A549 (cell line): ENCODE measurements at regions not wholly inside any gene's neighbourhood (a gene's known extent, or its start where the extent isn't known, plus 50 kb on each side); places are given as distances from the start of the nearest gene placed in this dataset.

Experiments
- ATAC-seq, 2 experiments: fragments of 200-7000 bp in 1 of 2; fragments of >200 bp in 1 of 2; cut with Nextera tagmentation in 1 of 2; cut with Tn5 transposase in 1 of 2; 3 replicates each; pipeline versions ENCODE4 v1.8.0 to v1.9.1; 2018 to 2020; ENCODE audit warnings: mild to moderate bottlenecking in 1 of 2, moderate library complexity in 1 of 2
- CTCF ChIA-PET: fragments of 300-600 bp; sonication (Branson Sonifier 250); formaldehyde crosslinking; extraction: SDS; loops from one replicate; lab custom pipeline; 2021; ENCODE audit warnings: antibody characterized with exemption, inconsistent platforms; lab: Yijun Ruan, JAX
- POLR2A ChIA-PET: fragments of 350-600 bp; formaldehyde crosslinking; extraction: SDS; loops from one replicate; lab custom pipeline; 2021; ENCODE audit warnings: antibody characterized with exemption, inconsistent platforms; lab: Yijun Ruan, JAX
- DNase-seq, 2 experiments: peaks; one replicate each; pipeline versions ENCODE4 v3.0.0 to v3.0.0-alpha.2; 2011 to 2016; ENCODE audit warnings: low read depth in 1 of 2, low spot score in 1 of 2
- FAIRE-seq: peaks from 2 replicates; lab custom pipeline; 2011; peaks lifted over from hg19 to GRCh38; lab: Jason Lieb, UNC
- H3K27ac ChIP-seq, 2 experiments: fragments of >200 bp; sonication (Bioruptor Twin); formaldehyde crosslinking; 3 replicates each; pipeline ENCODE4 v1.5.1; 2016 to 2017
- H3K4me1 ChIP-seq: fragments of >200 bp; sonication (Bioruptor Twin); formaldehyde crosslinking; 3 replicates; pipeline ENCODE4 v1.6.1; 2016
- H3K4me2 ChIP-seq: fragments of >200 bp; sonication (Bioruptor Twin); formaldehyde crosslinking; 3 replicates; pipeline ENCODE4 v1.6.1; 2016
- H3K4me3 ChIP-seq: fragments of >200 bp; sonication (Bioruptor Twin); formaldehyde crosslinking; 3 replicates; pipeline ENCODE4 v1.5.1; 2016
- H3K9me3 ChIP-seq: fragments of >200 bp; sonication (Bioruptor Twin); formaldehyde crosslinking; 3 replicates; pipeline ENCODE4 v1.6.1; 2016
- BHLHE40 ChIP-seq: IDR thresholded peaks from 2 replicates; pipeline ENCODE4 v1.6.1; 2012; ENCODE audit warnings: low read depth, low read length, inconsistent platforms
- CEBPB ChIP-seq, 2 experiments: fragments of >200 bp in 1 of 2; sonication (Bioruptor Twin) in 1 of 2; formaldehyde crosslinking in 1 of 2; IDR thresholded peaks; 2 replicates each; pipeline ENCODE4 v1.6.1; 2012 to 2016
- CHD2 ChIP-seq: fragments of 150-350 bp; IDR thresholded peaks from 2 replicates; pipeline ENCODE4 v1.6.1; 2014; ENCODE audit warnings: low read length; ENCODE audit not compliant: partially characterized antibody
- CTCF ChIP-seq: fragments of >200 bp; sonication (Bioruptor Twin); formaldehyde crosslinking; IDR thresholded peaks from 3 replicates; pipeline ENCODE4 v1.5.1; 2016
- EP300 ChIP-seq, 2 experiments: fragments of >200 bp; sonication (Bioruptor Twin); formaldehyde crosslinking; IDR thresholded peaks; 2 replicates in 1 of 2; 3 replicates in 1 of 2; pipeline ENCODE4 v1.6.1; 2016 to 2017
- FOSL2 ChIP-seq, 2 experiments: fragments of 450-650 bp in 1 of 2; fragments of >200 bp in 1 of 2; sonication (Bioruptor Twin) in 1 of 2; formaldehyde crosslinking; IDR thresholded peaks; 2 replicates each; pipeline versions ENCODE4 v1.5.0 to v1.6.1; 2016 to 2020; ENCODE audit warnings: mild to moderate bottlenecking in 1 of 2, moderate library complexity in 1 of 2
- FOXS1 ChIP-seq: fragments of 250-450 bp; sonication (Bioruptor Pico); IDR thresholded peaks from 2 replicates; pipeline ENCODE4 v1.5.0; 2020; ENCODE audit warnings: mild to moderate bottlenecking, moderate library complexity
- GATA3 ChIP-seq: IDR thresholded peaks from 2 replicates; pipeline ENCODE4 v1.6.1; 2012; ENCODE audit warnings: borderline replicate concordance
- HES2 ChIP-seq: fragments of >200 bp; sonication (Bioruptor Twin); formaldehyde crosslinking; IDR thresholded peaks from 2 replicates; pipeline ENCODE4 v1.6.1; 2016
- HOXB13 ChIP-seq: fragments of 250-450 bp; sonication (Bioruptor Pico); IDR thresholded peaks from 2 replicates; pipeline ENCODE4 v1.5.0; 2020; ENCODE audit warnings: low read depth, mild to moderate bottlenecking, moderate library complexity
- JUN ChIP-seq, 2 experiments: fragments of >200 bp; sonication (Bioruptor Twin); formaldehyde crosslinking; IDR thresholded peaks; 2 replicates in 1 of 2; 3 replicates in 1 of 2; pipeline ENCODE4 v1.6.1; 2016 to 2017
- JUNB ChIP-seq: fragments of >200 bp; sonication (Bioruptor Twin); formaldehyde crosslinking; IDR thresholded peaks from 2 replicates; pipeline ENCODE4 v1.6.1; 2016
- MAFK ChIP-seq: fragments of 450-650 bp; IDR thresholded peaks from 2 replicates; pipeline ENCODE4 v1.6.1; 2014; ENCODE audit not compliant: partially characterized antibody
- MAZ ChIP-seq: fragments of 150-350 bp; IDR thresholded peaks from 2 replicates; pipeline ENCODE4 v1.6.1; 2014; ENCODE audit warnings: antibody characterized with exemption, low read depth, low read length, borderline replicate concordance
- PHF8 ChIP-seq: fragments of 200-600 bp; sonication (generic); IDR thresholded peaks from 2 replicates; pipeline ENCODE4 v1.6.1; 2016; ENCODE audit warnings: low read depth, mild to moderate bottlenecking, antibody characterized with exemption, moderate library complexity, borderline replicate concordance
- RARB ChIP-seq: fragments of 250-450 bp; sonication (Bioruptor Pico); IDR thresholded peaks from 2 replicates; pipeline ENCODE4 v1.8.0; 2021; ENCODE audit warnings: mild to moderate bottlenecking, moderate library complexity
- REST ChIP-seq: fragments of 200-600 bp; sonication (generic); IDR thresholded peaks from 2 replicates; pipeline ENCODE4 v1.6.1; 2016; ENCODE audit warnings: antibody characterized with exemption, mild to moderate bottlenecking, moderate library complexity
- USF2 ChIP-seq: fragments of 450-650 bp; IDR thresholded peaks from 2 replicates; pipeline ENCODE4 v1.6.1; 2014; ENCODE audit warnings: antibody characterized with exemption
- WGBS: methylation state at CpG from one replicate; pipeline ENCODE4 v1.1.6; 2017; ENCODE audit errors: missing lambda C conversion rate; 5-methylcytosine and 5-hydroxymethylcytosine counted together
- TF ChIP-seq, protein P1 (sequence below): fragments of >200 bp; sonication (Bioruptor Twin); formaldehyde crosslinking; IDR thresholded peaks from 3 replicates; pipeline ENCODE4 v1.6.1; 2016

DNA sequence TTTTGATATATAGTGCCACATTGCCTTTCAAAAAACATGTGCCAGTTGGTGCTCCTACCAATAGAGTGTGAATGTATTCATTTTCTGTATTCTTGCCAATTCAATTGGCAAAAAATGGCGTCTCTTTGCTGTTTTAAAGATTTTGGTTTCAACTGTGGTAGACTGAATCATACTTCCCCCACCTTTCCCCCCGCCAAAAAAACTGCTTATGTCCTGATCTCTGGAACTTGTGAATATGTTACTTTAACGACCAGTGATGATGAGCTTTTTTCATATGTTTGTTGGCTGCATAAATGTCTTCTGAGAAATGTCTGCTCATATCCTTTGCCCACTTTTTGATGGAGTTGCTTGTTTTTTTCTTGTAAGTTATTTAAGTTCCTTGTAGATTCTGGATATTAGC, 325.1 kb upstream of the KCNJ16 start:
- Histone ChIP-seq H3K27ac (no peak overlapping the region), H3K4me3 (no peak overlapping the region), H3K4me2 (no peak overlapping the region), H3K9me3 (peaks cover 8% of the 10 kb centered on the region; the same call in 1 of the 3 replicates), H3K4me1 (no peaks in the 10 kb centered on the region)
- FAIRE-seq (no peak), DNase-seq (no peak), ATAC-seq (no peak)
- no peak for TF ChIP-seq CTCF
- no peak for TF ChIP-seq MAFK
- TF ChIP-seq BHLHE40, result no peak
- TF ChIP-seq HES2, result no peak
- TF ChIP-seq CHD2, result no peak
- TF ChIP-seq HOXB13 (CRISPR knock-in tag), result no peak
- TF ChIP-seq RARB (CRISPR knock-in tag), result no peak
- TF ChIP-seq MAZ, result no peak
- TF ChIP-seq REST, result no peak
- TF ChIP-seq PHF8, result no peak
- CTCF ChIA-PET, result no interaction called here
- POLR2A ChIA-PET, result no interaction called here
- 54% methylated on average over 3 of the region's 3 CpGs for WGBS

DNA sequence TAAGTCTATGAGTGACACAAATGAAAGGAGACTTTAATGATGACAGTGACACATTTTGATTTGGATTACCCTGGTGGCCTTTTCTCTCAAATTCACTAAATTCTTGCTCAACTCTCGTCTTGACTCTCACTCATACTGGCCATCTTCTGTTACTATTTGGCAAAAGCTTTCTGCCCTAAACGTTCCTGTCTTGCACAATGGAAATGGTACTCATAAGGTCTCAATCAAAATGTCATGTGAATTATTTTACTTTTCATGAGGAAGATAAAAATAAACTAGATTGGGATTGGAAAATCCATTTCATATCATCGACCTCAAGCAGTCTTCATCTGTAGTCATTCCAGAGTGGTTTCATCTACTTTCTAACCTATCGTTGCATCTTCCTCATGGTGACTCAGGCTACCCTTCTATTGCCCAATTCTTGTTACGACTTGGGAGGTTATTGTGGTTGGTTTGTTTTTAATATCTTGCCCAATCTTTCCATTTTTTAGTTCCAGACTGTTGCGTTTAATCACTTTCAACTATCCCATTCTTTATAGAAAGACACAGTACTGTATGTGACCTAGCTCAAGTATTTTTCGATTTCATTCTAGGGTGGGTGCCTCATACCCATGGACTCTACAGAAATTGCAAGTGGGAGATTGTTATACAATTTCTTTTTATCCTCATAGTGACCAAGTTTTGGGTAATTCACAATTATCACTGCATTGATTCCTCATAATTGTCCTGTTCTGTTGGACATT, 317.2 kb upstream of the KCNJ16 start:
- H3K4me3 ChIP-seq, result no peak overlapping the region
- ChIA-PET CTCF (interaction anchor here (0.5 to 1.1 kb wide), 5 partner anchors 51 to 232 kb away, joined by 3 read pairs; no protein-coding TSS in a partner anchor), POLR2A (no interaction called here)
- no peak for DNase-seq
- H3K27ac ChIP-seq, result peak overlapping the region; percentile 36 to 64
- 55% methylated on average over 7 of the region's 7 CpGs for WGBS
- peak; percentile 73 for FAIRE-seq
- peaks cover 31% of the 10 kb centered on the region for H3K4me1 ChIP-seq
- ATAC-seq, result peak in 1 of 2 experiments; percentile 21; a peak in 1 of 6 replicates
- TF ChIP-seq REST (no peak), FOSL2 (IDR thresholded peaks at IDR 0.05) (peak; percentile 66; the same call in 1 of the 2 replicates), FOSL2 (CRISPR knock-in tag; IDR thresholded peaks at IDR 0.05) (peak; percentile 72), JUNB (peak; percentile 75), HES2 (peak; percentile 72), USF2 (no peak), GATA3 (no peak), JUN (IDR thresholded peaks at IDR 0.05) (peak in 1 of 2 experiments; percentile 39; a peak in 1 of 5 replicates), CEBPB (IDR thresholded peaks at IDR 0.05) (peak; percentile 79 to 94), FOXS1 (CRISPR knock-in tag) (no peak), EP300 (IDR thresholded peaks at IDR 0.05) (peak; percentile 41 to 68; a peak in 3 of 5 replicates), MAFK (peak; percentile 75)
- TF ChIP-seq, protein P1, sequence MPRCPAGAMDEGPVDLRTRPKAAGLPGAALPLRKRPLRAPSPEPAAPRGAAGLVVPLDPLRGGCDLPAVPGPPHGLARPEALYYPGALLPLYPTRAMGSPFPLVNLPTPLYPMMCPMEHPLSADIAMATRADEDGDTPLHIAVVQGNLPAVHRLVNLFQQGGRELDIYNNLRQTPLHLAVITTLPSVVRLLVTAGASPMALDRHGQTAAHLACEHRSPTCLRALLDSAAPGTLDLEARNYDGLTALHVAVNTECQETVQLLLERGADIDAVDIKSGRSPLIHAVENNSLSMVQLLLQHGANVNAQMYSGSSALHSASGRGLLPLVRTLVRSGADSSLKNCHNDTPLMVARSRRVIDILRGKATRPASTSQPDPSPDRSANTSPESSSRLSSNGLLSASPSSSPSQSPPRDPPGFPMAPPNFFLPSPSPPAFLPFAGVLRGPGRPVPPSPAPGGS, result peak; percentile 55; the same call in 1 of the 3 replicates
- H3K4me2 ChIP-seq, result no peak overlapping the region
- no peaks in the 10 kb centered on the region for H3K9me3 ChIP-seq
